ENCODE measurements at regions not wholly inside any gene's neighbourhood (a gene's known extent, or its start where the extent isn't known, plus 50 kb on each side); places are given as distances from the start of the nearest gene placed in this dataset.

DNA sequence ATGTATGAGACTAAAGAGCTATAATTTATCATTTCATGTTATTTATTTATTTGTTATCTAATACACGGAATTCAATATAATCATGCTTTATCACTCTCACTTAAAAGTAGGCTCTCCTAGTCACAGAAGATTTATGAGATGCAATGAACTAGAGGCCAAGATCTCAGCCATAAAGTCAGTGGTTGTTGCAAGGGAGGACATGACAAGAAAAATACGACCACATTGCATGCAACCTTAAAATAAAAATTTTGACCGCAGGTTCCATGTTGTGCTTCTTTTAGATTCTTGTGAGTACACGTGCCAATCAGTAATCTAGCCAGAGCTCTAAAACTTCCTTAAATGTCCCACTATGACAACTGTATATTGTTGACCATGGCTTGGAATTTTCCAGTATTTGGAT, 75.9 kb upstream of the SP8 start:
- no peak overlapping the region for H3K27ac Mint-ChIP-seq (ENCODE audit: unreplicated experiment)
- H3K9me3 Mint-ChIP-seq (ENCODE audit: unreplicated experiment), result peaks cover 1% of the 10 kb centered on the region
- H3K36me3 Mint-ChIP-seq (ENCODE audit: unreplicated experiment), result no peaks in the 10 kb centered on the region
- no peaks in the 10 kb centered on the region for H3K27me3 Mint-ChIP-seq (ENCODE audit: unreplicated experiment)
- H3K4me1 Mint-ChIP-seq (ENCODE audit: low read depth, unreplicated experiment), result no peaks in the 10 kb centered on the region
- DNase-seq, result no peak
- TF ChIP-seq, protein P1, sequence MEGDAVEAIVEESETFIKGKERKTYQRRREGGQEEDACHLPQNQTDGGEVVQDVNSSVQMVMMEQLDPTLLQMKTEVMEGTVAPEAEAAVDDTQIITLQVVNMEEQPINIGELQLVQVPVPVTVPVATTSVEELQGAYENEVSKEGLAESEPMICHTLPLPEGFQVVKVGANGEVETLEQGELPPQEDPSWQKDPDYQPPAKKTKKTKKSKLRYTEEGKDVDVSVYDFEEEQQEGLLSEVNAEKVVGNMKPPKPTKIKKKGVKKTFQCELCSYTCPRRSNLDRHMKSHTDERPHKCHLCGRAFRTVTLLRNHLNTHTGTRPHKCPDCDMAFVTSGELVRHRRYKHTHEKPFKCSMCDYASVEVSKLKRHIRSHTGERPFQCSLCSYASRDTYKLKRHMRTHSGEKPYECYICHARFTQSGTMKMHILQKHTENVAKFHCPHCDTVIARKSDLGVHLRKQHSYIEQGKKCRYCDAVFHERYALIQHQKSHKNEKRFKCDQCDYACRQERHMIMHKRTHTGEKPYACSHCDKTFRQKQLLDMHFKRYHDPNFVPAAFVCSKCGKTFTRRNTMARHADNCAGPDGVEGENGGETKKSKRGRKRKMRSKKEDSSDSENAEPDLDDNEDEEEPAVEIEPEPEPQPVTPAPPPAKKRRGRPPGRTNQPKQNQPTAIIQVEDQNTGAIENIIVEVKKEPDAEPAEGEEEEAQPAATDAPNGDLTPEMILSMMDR (IDR thresholded peaks at IDR 0.05; ENCODE audit: partially characterized antibody, unreplicated experiment), result no peak
- H3K4me3 Mint-ChIP-seq (ENCODE audit: unreplicated experiment), result no peak overlapping the region

DNA sequence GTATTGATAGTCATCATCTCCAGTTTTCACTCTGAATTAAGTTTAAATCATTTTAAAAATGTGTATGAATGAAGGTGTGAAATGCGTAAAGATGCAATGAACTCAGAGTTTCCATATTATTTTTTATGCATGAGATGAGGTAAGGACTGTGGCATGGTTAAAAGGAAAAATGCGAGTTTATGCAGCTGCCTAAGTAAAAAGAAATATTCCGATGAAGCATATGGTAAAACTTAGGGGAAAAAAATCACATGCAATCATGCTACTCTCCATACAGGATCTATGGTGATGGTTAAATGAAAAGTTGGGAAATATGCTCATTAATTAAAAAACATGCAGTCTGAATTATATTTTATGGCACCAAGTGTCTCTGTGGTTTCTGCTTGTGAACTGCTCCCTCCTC, 77.5 kb upstream of the SP8 start:
- H3K27me3 Mint-ChIP-seq (ENCODE audit: unreplicated experiment), result no peaks in the 10 kb centered on the region
- no peaks in the 10 kb centered on the region for H3K36me3 Mint-ChIP-seq (ENCODE audit: unreplicated experiment)
- H3K4me1 Mint-ChIP-seq (ENCODE audit: low read depth, unreplicated experiment), result no peaks in the 10 kb centered on the region
- no peak for DNase-seq
- TF ChIP-seq, protein P1 (IDR thresholded peaks at IDR 0.05; ENCODE audit: partially characterized antibody, unreplicated experiment), result no peak
- no peak overlapping the region for H3K27ac Mint-ChIP-seq (ENCODE audit: unreplicated experiment)
- H3K9me3 Mint-ChIP-seq (ENCODE audit: unreplicated experiment), result peaks cover 1% of the 10 kb centered on the region
- no peak overlapping the region for H3K4me3 Mint-ChIP-seq (ENCODE audit: unreplicated experiment)

DNA sequence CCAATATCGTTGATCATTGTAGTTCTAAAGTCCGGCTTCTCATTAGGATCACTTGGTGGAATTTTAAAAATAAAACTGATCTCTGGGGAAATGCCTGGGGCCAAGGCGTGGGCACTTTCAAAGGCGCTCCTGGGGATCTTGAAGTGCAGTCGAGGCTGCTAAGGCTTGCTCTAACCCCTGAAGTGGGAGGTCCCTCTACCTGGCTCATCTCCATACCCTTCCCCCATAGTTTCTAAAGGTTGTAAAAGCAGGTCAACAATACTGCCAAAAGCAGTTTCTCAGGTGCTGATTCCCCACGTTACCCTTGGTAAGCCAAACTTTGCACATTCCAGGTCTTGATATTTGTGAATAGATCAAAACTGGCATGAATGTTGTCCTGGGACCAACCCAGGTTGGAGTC, 79.0 kb upstream of the SP8 start:
- H3K27me3 Mint-ChIP-seq (ENCODE audit: unreplicated experiment), result no peaks in the 10 kb centered on the region
- peaks cover 1% of the 10 kb centered on the region for H3K9me3 Mint-ChIP-seq (ENCODE audit: unreplicated experiment)
- TF ChIP-seq, protein P1 (IDR thresholded peaks at IDR 0.05; ENCODE audit: partially characterized antibody, unreplicated experiment), result no peak
- H3K4me3 Mint-ChIP-seq (ENCODE audit: unreplicated experiment), result no peak overlapping the region
- DNase-seq, result no peak
- no peaks in the 10 kb centered on the region for H3K4me1 Mint-ChIP-seq (ENCODE audit: low read depth, unreplicated experiment)
- no peak overlapping the region for H3K27ac Mint-ChIP-seq (ENCODE audit: unreplicated experiment)
- H3K36me3 Mint-ChIP-seq (ENCODE audit: unreplicated experiment), result no peaks in the 10 kb centered on the region

DNA sequence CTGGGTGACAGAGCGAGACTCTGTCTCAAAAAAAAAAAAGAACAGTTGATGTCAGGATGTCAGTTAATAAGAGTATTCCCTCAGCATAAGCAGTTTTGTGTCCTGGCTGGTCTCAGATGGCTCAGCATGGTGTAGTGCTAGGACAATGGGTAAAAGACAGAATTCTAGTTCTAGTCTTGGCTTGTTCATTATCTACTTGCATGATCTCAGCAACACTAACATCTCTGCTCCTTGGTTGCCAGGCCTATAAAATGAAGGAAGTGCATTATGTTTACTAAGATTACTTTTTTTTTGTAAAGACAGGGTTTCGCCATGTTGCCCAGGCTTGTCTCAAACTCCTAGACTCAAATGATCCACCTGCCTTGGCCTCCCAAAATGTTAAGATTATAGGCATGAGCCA, 84.3 kb upstream of the SP8 start:
- Mint-ChIP-seq H3K4me1 (ENCODE audit: low read depth, unreplicated experiment) (peaks cover 5% of the 10 kb centered on the region), H3K4me3 (ENCODE audit: unreplicated experiment) (no peak overlapping the region), H3K36me3 (ENCODE audit: unreplicated experiment) (no peaks in the 10 kb centered on the region), H3K9me3 (ENCODE audit: unreplicated experiment) (no peaks in the 10 kb centered on the region), H3K27me3 (ENCODE audit: unreplicated experiment) (no peaks in the 10 kb centered on the region), H3K27ac (ENCODE audit: unreplicated experiment) (no peak overlapping the region)
- TF ChIP-seq, protein P1 (IDR thresholded peaks at IDR 0.05; ENCODE audit: partially characterized antibody, unreplicated experiment), result no peak
- no peak for DNase-seq

DNA sequence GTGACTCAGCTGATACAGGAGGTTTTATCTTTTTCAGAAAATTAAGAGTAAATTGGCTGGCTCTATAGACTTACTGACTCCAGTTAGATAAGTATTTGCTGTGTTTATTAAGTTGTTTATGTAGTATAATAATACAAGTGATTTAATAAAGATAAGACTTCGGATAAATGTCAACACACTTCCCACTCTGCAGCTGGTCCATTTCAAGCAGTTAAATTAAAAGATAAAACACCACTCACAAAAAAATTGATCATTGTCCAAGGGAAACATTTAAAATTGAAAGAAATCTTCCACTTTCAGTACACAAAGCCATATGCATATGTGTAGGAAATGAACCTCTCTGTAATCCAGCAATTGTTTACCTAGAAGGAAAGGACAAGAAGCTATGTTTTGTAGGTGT, 106.1 kb upstream of the SP8 start:
- H3K27ac Mint-ChIP-seq (ENCODE audit: unreplicated experiment), result no peak overlapping the region
- no peak overlapping the region for H3K4me3 Mint-ChIP-seq (ENCODE audit: unreplicated experiment)
- TF ChIP-seq, protein P1 (IDR thresholded peaks at IDR 0.05; ENCODE audit: partially characterized antibody, unreplicated experiment), result no peak
- H3K27me3 Mint-ChIP-seq (ENCODE audit: unreplicated experiment), result no peaks in the 10 kb centered on the region
- no peaks in the 10 kb centered on the region for H3K4me1 Mint-ChIP-seq (ENCODE audit: low read depth, unreplicated experiment)
- H3K36me3 Mint-ChIP-seq (ENCODE audit: unreplicated experiment), result peaks cover 6% of the 10 kb centered on the region
- no peak for DNase-seq
- no peaks in the 10 kb centered on the region for H3K9me3 Mint-ChIP-seq (ENCODE audit: unreplicated experiment)
